GM23338 (cell line): ENCODE measurements at regions not wholly inside any gene's neighbourhood (a gene's known extent, or its start where the extent isn't known, plus 50 kb on each side); places are given as distances from the start of the nearest gene placed in this dataset.

Experiments used
- CREB1 ChIP-seq: fragments of 250-450 bp; sonication (Bioruptor Pico); IDR thresholded peaks from 2 replicates; pipeline ENCODE4 v1.5.0; 2020; ENCODE audit warnings: low read depth, mild to moderate bottlenecking, moderate library complexity
- CTCF ChIP-seq, 2 experiments: fragments of 200-600 bp in 1 of 2; sonication (generic) in 1 of 2; conservative IDR thresholded peaks; 2 replicates each; pipeline versions ENCODE4 v1.5.1 to v1.6.1; 2016 to 2017; ENCODE audit warnings: antibody characterized with exemption in 2 of 2, low read depth in 2 of 2, mild to moderate bottlenecking in 2 of 2, moderate library complexity in 1 of 2
- EZH2 ChIP-seq: fragments of 200-600 bp; sonication (generic); IDR thresholded peaks from one replicate; pipeline ENCODE4 v1.8.0; 2017; ENCODE audit warnings: antibody characterized with exemption, mild to moderate bottlenecking, low read depth; ENCODE audit not compliant: unreplicated experiment
- EZH2phosphoT487 ChIP-seq: fragments of 200-600 bp; sonication (generic); IDR thresholded peaks from one replicate; pipeline ENCODE4 v1.8.1; 2018; ENCODE audit warnings: antibody characterized with exemption; ENCODE audit not compliant: unreplicated experiment
- JUNB ChIP-seq: IDR thresholded peaks from one replicate; pipeline ENCODE4 v1.6.1; 2016; ENCODE audit warnings: antibody characterized with exemption; ENCODE audit not compliant: unreplicated experiment
- POLR2AphosphoS5 ChIP-seq: IDR thresholded peaks from 2 replicates; pipeline ENCODE4 v1.6.1; 2016; ENCODE audit warnings: antibody characterized with exemption, low read depth
- TF ChIP-seq, protein P1 (sequence below): IDR thresholded peaks from one replicate; pipeline ENCODE4 v1.6.1; 2018; ENCODE audit warnings: antibody characterized with exemption; ENCODE audit not compliant: unreplicated experiment

GRCh38 chr6:28741363-28741762 lies 182.4 kb downstream of the TRIM27 start:
- TF ChIP-seq EZH2 (no peak), CTCF (conservative IDR thresholded peaks at IDR 0.05; ENCODE audit: low read depth in 2 of 2) (no peak), POLR2AphosphoS5 (no peak), EZH2phosphoT487 (no peak), CREB1 (CRISPR knock-in tag) (no peak), JUNB (no peak)
- TF ChIP-seq, protein P1, sequence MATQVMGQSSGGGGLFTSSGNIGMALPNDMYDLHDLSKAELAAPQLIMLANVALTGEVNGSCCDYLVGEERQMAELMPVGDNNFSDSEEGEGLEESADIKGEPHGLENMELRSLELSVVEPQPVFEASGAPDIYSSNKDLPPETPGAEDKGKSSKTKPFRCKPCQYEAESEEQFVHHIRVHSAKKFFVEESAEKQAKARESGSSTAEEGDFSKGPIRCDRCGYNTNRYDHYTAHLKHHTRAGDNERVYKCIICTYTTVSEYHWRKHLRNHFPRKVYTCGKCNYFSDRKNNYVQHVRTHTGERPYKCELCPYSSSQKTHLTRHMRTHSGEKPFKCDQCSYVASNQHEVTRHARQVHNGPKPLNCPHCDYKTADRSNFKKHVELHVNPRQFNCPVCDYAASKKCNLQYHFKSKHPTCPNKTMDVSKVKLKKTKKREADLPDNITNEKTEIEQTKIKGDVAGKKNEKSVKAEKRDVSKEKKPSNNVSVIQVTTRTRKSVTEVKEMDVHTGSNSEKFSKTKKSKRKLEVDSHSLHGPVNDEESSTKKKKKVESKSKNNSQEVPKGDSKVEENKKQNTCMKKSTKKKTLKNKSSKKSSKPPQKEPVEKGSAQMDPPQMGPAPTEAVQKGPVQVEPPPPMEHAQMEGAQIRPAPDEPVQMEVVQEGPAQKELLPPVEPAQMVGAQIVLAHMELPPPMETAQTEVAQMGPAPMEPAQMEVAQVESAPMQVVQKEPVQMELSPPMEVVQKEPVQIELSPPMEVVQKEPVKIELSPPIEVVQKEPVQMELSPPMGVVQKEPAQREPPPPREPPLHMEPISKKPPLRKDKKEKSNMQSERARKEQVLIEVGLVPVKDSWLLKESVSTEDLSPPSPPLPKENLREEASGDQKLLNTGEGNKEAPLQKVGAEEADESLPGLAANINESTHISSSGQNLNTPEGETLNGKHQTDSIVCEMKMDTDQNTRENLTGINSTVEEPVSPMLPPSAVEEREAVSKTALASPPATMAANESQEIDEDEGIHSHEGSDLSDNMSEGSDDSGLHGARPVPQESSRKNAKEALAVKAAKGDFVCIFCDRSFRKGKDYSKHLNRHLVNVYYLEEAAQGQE: no peak
